GM12878 (cell line): ENCODE measurements at regions not wholly inside any gene's neighbourhood (a gene's known extent, or its start where the extent isn't known, plus 50 kb on each side); places are given as distances from the start of the nearest gene placed in this dataset.

Experiments
- ATAC-seq: fragments of 200-7000 bp; cut with Tn5 transposase; 3 replicates; pipeline ENCODE4 v1.9.1; 2020; ENCODE audit warnings: mild to moderate bottlenecking, moderate library complexity
- BruUV-seq: library from RNA; stranded (reverse); fragments of 400-500 nt; replicated peaks from 2 replicates; lab custom pipeline; 2021; lab: Mats Ljungman, UMichigan
- CTCF ChIA-PET: fragments of 300-600 bp; sonication (Branson Sonifier 250); formaldehyde crosslinking; extraction: SDS; loops from one replicate; lab custom pipeline; 2021; ENCODE audit warnings: inconsistent platforms; lab: Yijun Ruan, JAX
- POLR2A ChIA-PET: fragments of 350-600 bp; formaldehyde crosslinking; extraction: SDS; loops from one replicate; lab custom pipeline; 2021; ENCODE audit warnings: inconsistent platforms; lab: Charles Lee
- RAD21 ChIA-PET: fragments of 300-600 bp; sonication (Branson Sonifier 250); formaldehyde crosslinking; loops from one replicate; lab custom pipeline; 2023; ENCODE audit warnings: antibody characterized with exemption; ENCODE audit not compliant: unreplicated experiment; lab: Charles Lee
- SMC1A ChIA-PET: fragments of 300-600 bp; sonication (Branson Sonifier 250); formaldehyde crosslinking; loops from one replicate; lab custom pipeline; 2023; ENCODE audit not compliant: unreplicated experiment, uncharacterized antibody; lab: Charles Lee
- DNase-seq: peaks from one replicate; pipeline ENCODE4 v3.0.0-alpha.2; 2011; ENCODE audit warnings: low read depth, low spot score
- FAIRE-seq: peaks from 3 replicates; lab custom pipeline; 2011; peaks lifted over from hg19 to GRCh38; lab: Jason Lieb, UNC
- H2AFZ ChIP-seq: 2 replicates; pipeline ENCODE4 v1.6.0; 2011; ENCODE audit warnings: low read depth, low read length, control low read depth; ENCODE audit not compliant: control insufficient read depth
- H3K27ac ChIP-seq: 2 replicates; pipeline ENCODE4 v1.5.1; 2011; ENCODE audit warnings: control low read depth; ENCODE audit not compliant: control insufficient read depth, insufficient read depth
- H3K27me3 ChIP-seq, 2 experiments: replicated peaks in 1 of 2; 2 replicates each; pipeline versions ENCODE4 v1.6.0 to v1.6.1; 2011; ENCODE audit warnings: low read length in 1 of 2; ENCODE audit not compliant: control insufficient read depth in 2 of 2, insufficient read depth in 2 of 2
- H3K36me3 ChIP-seq, 2 experiments: 2 replicates each; pipeline ENCODE4 v1.5.1; 2011; ENCODE audit warnings: low read length in 1 of 2; ENCODE audit not compliant: control insufficient read depth in 2 of 2, insufficient read depth in 2 of 2
- H3K4me1 ChIP-seq: 2 replicates; pipeline ENCODE4 v1.6.1; 2011; ENCODE audit warnings: mild to moderate bottlenecking, low read length, moderate library complexity, mixed read lengths; ENCODE audit not compliant: control insufficient read depth, insufficient read depth
- H3K4me2 ChIP-seq: 2 replicates; pipeline ENCODE4 v1.6.0; 2011; ENCODE audit warnings: control low read depth; ENCODE audit not compliant: control insufficient read depth, insufficient read depth
- H3K4me3 ChIP-seq: fragments of 200-600 bp; sonication (generic); 2 replicates; pipeline ENCODE4 v1.5.1; 2016
- H3K79me2 ChIP-seq: 2 replicates; pipeline ENCODE4 v1.6.0; 2011; ENCODE audit warnings: low read length; ENCODE audit not compliant: control insufficient read depth, insufficient read depth
- H3K9ac ChIP-seq: 2 replicates; pipeline ENCODE4 v1.8.0; 2011; ENCODE audit warnings: low read length, control low read depth, mixed read lengths; ENCODE audit not compliant: control insufficient read depth, insufficient read depth
- H3K9me3 ChIP-seq: replicated peaks from 3 replicates; pipeline ENCODE4 v1.5.1; 2011; ENCODE audit warnings: mild to moderate bottlenecking, low read length; ENCODE audit not compliant: control insufficient read depth, insufficient read depth
- H4K20me1 ChIP-seq: 2 replicates; pipeline ENCODE4 v1.6.0; 2011; ENCODE audit not compliant: control insufficient read depth, insufficient read depth
- BMI1 ChIP-seq: fragments of 450-650 bp; IDR thresholded peaks from 2 replicates; pipeline ENCODE4 v1.6.1; 2016; ENCODE audit warnings: mild to moderate bottlenecking, moderate library complexity, borderline replicate concordance
- EZH2 ChIP-seq: IDR thresholded peaks from 2 replicates; pipeline ENCODE4 v1.6.1; 2012; ENCODE audit warnings: low read depth, mild to moderate bottlenecking, control low read depth, inconsistent platforms, low read length, borderline replicate concordance; ENCODE audit not compliant: control insufficient read depth
- FOXK2 ChIP-seq: fragments of 450-650 bp; IDR thresholded peaks from 2 replicates; pipeline ENCODE4 v1.6.1; 2017; ENCODE audit warnings: mild to moderate bottlenecking, moderate library complexity
- HDAC6 ChIP-seq: fragments of 200-600 bp; sonication (generic); IDR thresholded peaks from one replicate; pipeline ENCODE4 v1.8.0; 2017; ENCODE audit warnings: antibody characterized with exemption; ENCODE audit not compliant: unreplicated experiment
- IRF4 ChIP-seq: IDR thresholded peaks from 2 replicates; pipeline ENCODE4 v1.6.1; 2011; ENCODE audit warnings: low read depth, low read length
- LARP7 ChIP-seq: fragments of 450-650 bp; IDR thresholded peaks from 2 replicates; pipeline ENCODE4 v1.6.1; 2017; ENCODE audit warnings: mild to moderate bottlenecking
- MTA2 ChIP-seq: fragments of 450-650 bp; IDR thresholded peaks from 2 replicates; pipeline ENCODE4 v1.6.1; 2016; ENCODE audit warnings: low read depth, mild to moderate bottlenecking, moderate library complexity
- MYC ChIP-seq: IDR thresholded peaks from 2 replicates; pipeline ENCODE4 v1.6.1; 2011; ENCODE audit warnings: mild to moderate bottlenecking, low read length, moderate library complexity, inconsistent platforms; ENCODE audit not compliant: insufficient read depth, insufficient replicate concordance, insufficient read length, severe bottlenecking
- NR2C1 ChIP-seq: fragments of 450-650 bp; IDR thresholded peaks from 2 replicates; pipeline ENCODE4 v1.6.1; 2017; ENCODE audit warnings: antibody characterized with exemption, mild to moderate bottlenecking, moderate library complexity
- POLR2AphosphoS5 ChIP-seq: IDR thresholded peaks from 2 replicates; pipeline ENCODE4 v1.6.1; 2011; ENCODE audit warnings: mild to moderate bottlenecking, low read length, inconsistent platforms
- RCOR1 ChIP-seq: conservative IDR thresholded peaks from 2 replicates; pipeline ENCODE4 v1.6.1; 2012; ENCODE audit warnings: low read depth, low read length, improper control_type of control experiment
- SP1 ChIP-seq: IDR thresholded peaks from one replicate; pipeline ENCODE4 v1.6.1; 2011; ENCODE audit warnings: low read depth, low read length
- SPI1 ChIP-seq: IDR thresholded peaks from 2 replicates; pipeline ENCODE4 v1.6.1; 2011; ENCODE audit warnings: low read depth, mild to moderate bottlenecking, low read length, moderate library complexity, borderline replicate concordance; ENCODE audit not compliant: insufficient read depth
- STAT1 ChIP-seq: fragments of 450-650 bp; conservative IDR thresholded peaks from 2 replicates; pipeline ENCODE4 v1.6.1; 2014; ENCODE audit warnings: antibody characterized with exemption, mild to moderate bottlenecking
- TAF1 ChIP-seq: IDR thresholded peaks from 2 replicates; pipeline ENCODE4 v1.6.1; 2011; ENCODE audit warnings: mild to moderate bottlenecking, low read depth, low read length, borderline replicate concordance
- TARDBP ChIP-seq: IDR thresholded peaks from 2 replicates; pipeline ENCODE4 v1.6.1; 2016; ENCODE audit warnings: borderline replicate concordance
- YY1 ChIP-seq: IDR thresholded peaks from 2 replicates; pipeline ENCODE4 v1.6.1; 2011; ENCODE audit warnings: low read depth, mild to moderate bottlenecking, low read length
- ZBTB33 ChIP-seq: fragments of 450-650 bp; IDR thresholded peaks from 2 replicates; pipeline ENCODE4 v1.6.1; 2017; ENCODE audit warnings: mild to moderate bottlenecking
- WGBS: methylation state at CpG from one replicate; pipeline ENCODE4 v1.1.6; 2016; ENCODE audit warnings: low lambda C conversion rate; ENCODE audit not compliant: insufficient replicate concordance, insufficient coverage; ENCODE audit errors: missing lambda C conversion rate; 5-methylcytosine and 5-hydroxymethylcytosine counted together
- in situ Hi-C: fragments of 300-500 bp; cut with MboI; formaldehyde crosslinking; loops from 9 replicates; pipeline ENCODE4 v1.14.3; 2018; ENCODE audit warnings: mixed read lengths
- intact Hi-C: fragments of 100-400 bp; cut with micrococcal nuclease; formaldehyde crosslinking; loops from one replicate; pipeline ENCODE4 v1.14.2; 2022; ENCODE audit not compliant: unreplicated experiment
- TF ChIP-seq, protein P1 (sequence below): fragments of 450-650 bp; IDR thresholded peaks from 2 replicates; pipeline ENCODE4 v1.6.1; 2018; ENCODE audit warnings: borderline replicate concordance, mild to moderate bottlenecking; ENCODE audit not compliant: partially characterized antibody
- TF ChIP-seq, protein P2 (sequence below): IDR thresholded peaks from 2 replicates; pipeline ENCODE4 v1.6.1; 2011; ENCODE audit warnings: mild to moderate bottlenecking, low read depth, low read length, moderate library complexity; ENCODE audit not compliant: insufficient replicate concordance

GRCh38 chr21:17146426-17146825 lies 366.4 kb upstream of the CXADR start (continued):
- TF ChIP-seq, protein P1, sequence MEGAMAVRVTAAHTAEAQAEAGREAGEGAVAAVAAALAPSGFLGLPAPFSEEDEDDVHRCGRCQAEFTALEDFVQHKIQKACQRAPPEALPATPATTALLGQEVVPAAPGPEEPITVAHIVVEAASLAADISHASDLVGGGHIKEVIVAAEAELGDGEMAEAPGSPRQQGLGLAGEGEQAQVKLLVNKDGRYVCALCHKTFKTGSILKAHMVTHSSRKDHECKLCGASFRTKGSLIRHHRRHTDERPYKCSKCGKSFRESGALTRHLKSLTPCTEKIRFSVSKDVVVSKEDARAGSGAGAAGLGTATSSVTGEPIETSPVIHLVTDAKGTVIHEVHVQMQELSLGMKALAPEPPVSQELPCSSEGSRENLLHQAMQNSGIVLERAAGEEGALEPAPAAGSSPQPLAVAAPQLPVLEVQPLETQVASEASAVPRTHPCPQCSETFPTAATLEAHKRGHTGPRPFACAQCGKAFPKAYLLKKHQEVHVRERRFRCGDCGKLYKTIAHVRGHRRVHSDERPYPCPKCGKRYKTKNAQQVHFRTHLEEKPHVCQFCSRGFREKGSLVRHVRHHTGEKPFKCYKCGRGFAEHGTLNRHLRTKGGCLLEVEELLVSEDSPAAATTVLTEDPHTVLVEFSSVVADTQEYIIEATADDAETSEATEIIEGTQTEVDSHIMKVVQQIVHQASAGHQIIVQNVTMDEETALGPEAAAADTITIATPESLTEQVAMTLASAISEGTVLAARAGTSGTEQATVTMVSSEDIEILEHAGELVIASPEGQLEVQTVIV: no peak
- TF ChIP-seq SP1: no peak
- no peak for TF ChIP-seq SPI1
- TF ChIP-seq FOXK2: no peak
- no peak for TF ChIP-seq NR2C1
- TF ChIP-seq YY1: no peak
- no peak for TF ChIP-seq HDAC6
- no peak for TF ChIP-seq BMI1
- TF ChIP-seq, protein P2, sequence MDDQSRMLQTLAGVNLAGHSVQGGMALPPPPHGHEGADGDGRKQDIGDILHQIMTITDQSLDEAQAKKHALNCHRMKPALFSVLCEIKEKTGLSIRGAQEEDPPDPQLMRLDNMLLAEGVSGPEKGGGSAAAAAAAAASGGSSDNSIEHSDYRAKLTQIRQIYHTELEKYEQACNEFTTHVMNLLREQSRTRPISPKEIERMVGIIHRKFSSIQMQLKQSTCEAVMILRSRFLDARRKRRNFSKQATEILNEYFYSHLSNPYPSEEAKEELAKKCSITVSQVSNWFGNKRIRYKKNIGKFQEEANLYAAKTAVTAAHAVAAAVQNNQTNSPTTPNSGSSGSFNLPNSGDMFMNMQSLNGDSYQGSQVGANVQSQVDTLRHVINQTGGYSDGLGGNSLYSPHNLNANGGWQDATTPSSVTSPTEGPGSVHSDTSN: no peak

GRCh38 chr21:17159697-17160096 lies 353.1 kb upstream of the CXADR start:
- DNase-seq: no peak
- TF ChIP-seq MTA2 (no peak), TAF1 (no peak), IRF4 (no peak), ZBTB33 (no peak), STAT1 (no peak), EZH2 (no peak), LARP7 (no peak), MYC (no peak), RCOR1 (no peak), POLR2AphosphoS5 (no peak), TARDBP (no peak), YY1 (no peak)
- ATAC-seq: no peak
- Histone ChIP-seq H3K9ac (no peak overlapping the region), H3K79me2 (no peaks in the 10 kb centered on the region), H3K36me3 (no peaks in the 10 kb centered on the region), H3K9me3 (no peaks in the 10 kb centered on the region; the same call in 2 of the 3 replicates), H3K4me3 (no peak overlapping the region), H3K4me2 (no peak overlapping the region), H3K4me1 (no peaks in the 10 kb centered on the region), H3K27ac (no peak overlapping the region), H3K27me3 (no peaks in the 10 kb centered on the region), H4K20me1 (no peaks in the 10 kb centered on the region), H2AFZ (no peak overlapping the region)
- SMC1A ChIA-PET: no interaction called here
- in situ Hi-C loops (no loop called here), intact Hi-C loops (no loop called here)
- RAD21 ChIA-PET: no interaction called here
- no peak for FAIRE-seq
- BruUV-seq: no TSS peak
- WGBS: 34% methylated on average over 2 of the region's 2 CpGs
- CTCF ChIA-PET: interaction anchor here (0.6 to 1.1 kb wide), 2 partner anchors 29 to 772 kb away, joined by 3 read pairs; no protein-coding TSS in a partner anchor
- POLR2A ChIA-PET: no interaction called here
